Stimulated activated CD4-positive, alpha-beta T cell treated with anti-CD3 and anti-CD28 coated beads, Interleukin-2, amount 100 ng/mL, for 24 hours (primary cell): ENCODE measurements at regions not wholly inside any gene's neighbourhood (a gene's known extent, or its start where the extent isn't known, plus 50 kb on each side); places are given as distances from the start of the nearest gene placed in this dataset.
"Not testable (repeated sequence)": the region's sequence is repeated elsewhere in the genome, so short reads cannot be mapped to it uniquely, and the experiment has no call there.

Source experiments
- DNase-seq, 2 donors: peaks; one replicate each; pipeline ENCODE4 v3.0.0-alpha.2; 2020

GRCh38 chr3:10706740-10707399 lies 109.2 kb upstream of the SLC6A11 start:
- no peak for DNase-seq

GRCh38 chr3:10707400-10708215 lies 108.4 kb upstream of the SLC6A11 start:
- DNase-seq: no peak

- DNase-seq: no peak
Measured at GRCh38 chr3:10708216-10708893, 107.7 kb upstream of the SLC6A11 start.

DNA sequence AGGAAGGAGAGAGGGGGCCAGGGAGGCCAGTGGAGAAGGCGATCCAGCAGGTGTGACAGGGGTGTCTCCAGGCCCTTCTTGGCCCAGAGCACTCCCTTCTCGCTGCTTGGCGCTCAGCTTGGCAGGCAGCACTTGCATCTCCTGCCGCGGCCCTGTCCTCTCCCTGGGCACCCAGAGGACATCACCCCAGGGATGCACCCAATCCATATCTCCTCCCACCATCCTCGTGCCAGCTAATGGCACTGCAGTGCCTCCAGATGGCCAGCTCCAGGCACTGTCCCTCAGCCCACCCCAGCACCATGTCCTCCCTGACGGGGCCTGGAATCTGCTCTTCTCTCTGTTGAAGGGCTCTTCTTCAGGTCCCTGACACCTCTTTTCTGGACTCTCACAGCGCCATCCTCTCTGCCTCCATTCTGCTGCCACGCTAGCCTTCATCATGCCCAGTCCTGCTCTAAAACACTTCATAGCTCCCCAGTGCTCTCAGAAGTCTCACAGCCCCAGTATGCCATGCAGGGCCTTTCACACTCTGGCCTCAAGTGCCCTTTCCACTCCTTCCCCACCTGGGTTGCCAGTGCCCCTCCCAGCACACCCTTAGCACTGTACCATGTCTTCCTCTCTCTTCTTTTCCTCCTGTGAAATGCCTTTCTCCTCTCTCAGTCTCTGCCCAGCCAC lies 106.8 kb upstream of the SLC6A11 start:
- no peak for DNase-seq

- no peak for DNase-seq
Measured at GRCh38 chr3:10712121-10712520, 103.9 kb upstream of the SLC6A11 start.

GRCh38 chr3:10713656-10714055 lies 102.4 kb upstream of the SLC6A11 start:
- DNase-seq: no peak

GRCh38 chr3:10715886-10716285 lies 100.1 kb upstream of the SLC6A11 start:
- no peak for DNase-seq

- DNase-seq: no peak
Measured at GRCh38 chr3:10716964-10717363, 99.1 kb upstream of the SLC6A11 start.

DNA sequence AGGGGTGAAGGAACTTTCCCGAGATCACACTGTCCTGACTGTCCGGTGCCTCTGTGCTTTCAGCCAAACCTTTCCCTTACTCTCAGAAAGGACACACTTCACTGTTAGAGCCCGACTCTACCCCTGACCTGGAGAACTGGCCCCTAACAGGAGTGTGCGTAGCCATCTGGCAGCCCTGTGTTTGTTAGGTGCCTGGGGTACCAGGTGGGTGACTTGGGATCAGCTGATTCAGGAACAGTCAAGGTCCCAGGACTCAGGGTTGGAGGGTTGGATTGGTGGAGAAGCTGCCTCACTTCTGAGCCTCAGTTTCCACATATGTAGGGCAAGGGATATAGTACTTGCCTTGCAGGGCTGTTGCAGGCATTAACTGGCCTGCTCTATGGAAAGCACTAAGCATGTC lies 98.3 kb upstream of the SLC6A11 start:
- DNase-seq: no peak

GRCh38 chr3:10721101-10721500 lies 94.9 kb upstream of the SLC6A11 start:
- DNase-seq: no peak

DNA sequence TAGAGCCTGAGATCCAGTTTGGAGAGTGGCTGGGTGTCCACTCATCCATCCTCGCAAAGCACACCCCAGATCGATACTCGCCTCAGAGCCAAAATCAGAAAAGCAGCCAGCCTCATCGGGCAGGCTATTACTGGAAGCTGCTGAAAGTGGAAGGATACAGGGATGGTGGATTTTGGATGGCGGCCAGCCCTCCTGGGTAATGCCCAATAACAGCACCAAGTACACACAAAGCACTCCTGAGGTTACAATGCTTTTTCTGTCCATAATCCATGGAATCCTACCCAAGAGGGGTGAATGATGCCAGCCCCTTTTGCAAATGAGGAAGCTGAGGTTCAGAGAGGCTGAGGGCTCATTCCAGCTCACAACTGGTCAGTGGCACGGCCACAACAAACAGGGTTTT lies 93.1 kb upstream of the SLC6A11 start:
- no peak for DNase-seq

GRCh38 chr3:10723991-10724390 lies 92.0 kb upstream of the SLC6A11 start:
- DNase-seq: no peak

DNA sequence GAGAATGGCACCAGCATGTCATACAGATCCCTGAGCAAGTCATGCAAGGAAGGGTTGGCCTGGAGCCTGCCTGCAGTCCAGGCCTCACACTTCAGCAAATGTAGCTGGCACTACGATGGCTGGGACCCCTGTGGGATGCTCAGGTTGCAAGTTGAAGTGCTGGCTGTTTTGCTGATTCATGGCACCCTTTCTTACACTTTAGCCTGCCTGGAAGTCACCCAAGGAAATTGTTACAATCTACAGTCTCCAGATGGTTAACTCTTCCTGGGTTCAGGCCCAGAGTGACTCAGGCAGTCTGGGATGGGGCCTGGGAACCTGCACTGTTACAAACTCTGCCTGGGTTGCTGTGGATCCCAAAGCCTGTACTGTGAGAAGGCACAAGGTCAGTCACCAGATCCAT lies 91.0 kb upstream of the SLC6A11 start:
- DNase-seq: no peak

GRCh38 chr3:10725846-10726245 lies 90.2 kb upstream of the SLC6A11 start:
- DNase-seq: no peak

DNA sequence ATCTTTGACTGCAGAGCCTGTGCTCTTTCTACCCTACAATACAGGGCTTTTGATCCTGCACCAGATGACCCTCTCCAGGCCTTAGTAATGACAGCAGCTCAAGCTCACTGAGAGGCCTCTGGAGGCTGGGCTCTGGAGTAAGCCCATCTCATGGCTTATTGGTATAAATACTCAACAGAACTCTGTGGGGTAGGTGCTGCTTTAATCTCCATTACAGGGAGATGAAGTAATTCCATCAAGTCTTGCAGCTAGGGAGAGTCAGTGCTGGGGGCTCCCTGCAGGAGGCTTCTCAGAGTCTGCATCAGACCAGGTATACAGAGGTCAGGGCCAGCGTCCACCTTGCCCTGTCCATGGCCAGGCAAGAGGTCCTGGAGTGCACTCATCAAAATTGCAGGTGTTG lies 89.2 kb upstream of the SLC6A11 start:
- no peak for DNase-seq

DNA sequence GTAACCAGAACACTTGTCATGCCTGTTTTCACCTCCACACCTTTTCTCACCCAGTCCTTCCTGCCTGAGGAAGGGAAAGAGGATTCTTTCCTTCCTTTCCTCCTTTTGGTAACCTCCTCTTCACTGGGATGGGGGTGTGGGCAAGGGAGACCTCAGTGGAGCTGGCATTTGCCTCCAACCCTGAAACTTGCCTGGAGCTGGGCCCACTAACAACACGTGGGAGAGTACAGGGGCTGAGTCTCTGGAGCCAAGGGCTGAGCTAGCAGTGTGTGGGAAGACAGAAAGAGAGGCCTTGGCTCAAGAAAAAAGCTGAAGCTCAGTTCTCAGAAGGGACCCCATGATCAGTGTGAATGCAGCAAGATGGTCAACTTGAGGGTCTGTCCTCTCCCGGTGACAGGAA lies 86.6 kb upstream of the SLC6A11 start:
- DNase-seq: no peak

DNA sequence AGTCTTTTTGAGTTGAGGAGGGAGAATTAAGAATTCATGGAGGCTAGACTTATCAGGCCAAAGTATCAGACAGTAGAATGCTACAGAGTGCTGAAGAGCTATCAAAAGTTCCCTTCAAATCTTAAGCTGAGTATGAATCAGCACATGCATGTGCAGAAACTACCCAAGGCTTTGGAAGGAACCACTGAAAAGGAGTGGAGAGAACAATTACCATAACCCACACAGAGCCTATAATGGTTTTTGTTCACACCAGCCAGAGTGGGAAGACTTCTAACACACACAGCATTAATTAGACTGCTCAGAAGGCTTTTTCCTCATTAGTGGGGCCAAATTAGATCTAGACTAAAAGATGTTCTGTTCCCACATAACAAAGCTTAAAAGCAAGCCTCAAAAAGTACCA lies 83.7 kb upstream of the SLC6A11 start:
- no peak for DNase-seq

- DNase-seq: no peak
Measured at GRCh38 chr3:10733297-10733696, 82.7 kb upstream of the SLC6A11 start.

DNA sequence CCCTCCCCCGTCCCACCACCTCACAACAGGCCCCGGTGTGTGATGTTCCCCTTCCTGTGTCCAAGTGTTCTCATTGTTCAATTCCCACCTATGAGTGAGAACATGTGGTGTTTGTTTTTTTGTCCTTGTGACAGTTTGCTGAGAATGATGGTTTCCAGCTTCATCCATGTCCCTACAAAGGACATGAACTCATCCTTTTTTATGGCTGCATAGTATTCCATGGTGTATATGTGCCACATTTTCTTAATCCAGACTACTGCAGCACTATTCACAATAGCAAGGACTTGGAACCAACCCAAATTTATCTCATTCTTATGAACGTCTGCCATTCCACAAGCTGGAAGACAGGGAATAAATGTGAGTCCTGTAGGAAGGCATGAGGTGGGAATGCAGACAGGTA lies 79.6 kb upstream of the SLC6A11 start:
- DNase-seq: not testable (repeated sequence)

DNA sequence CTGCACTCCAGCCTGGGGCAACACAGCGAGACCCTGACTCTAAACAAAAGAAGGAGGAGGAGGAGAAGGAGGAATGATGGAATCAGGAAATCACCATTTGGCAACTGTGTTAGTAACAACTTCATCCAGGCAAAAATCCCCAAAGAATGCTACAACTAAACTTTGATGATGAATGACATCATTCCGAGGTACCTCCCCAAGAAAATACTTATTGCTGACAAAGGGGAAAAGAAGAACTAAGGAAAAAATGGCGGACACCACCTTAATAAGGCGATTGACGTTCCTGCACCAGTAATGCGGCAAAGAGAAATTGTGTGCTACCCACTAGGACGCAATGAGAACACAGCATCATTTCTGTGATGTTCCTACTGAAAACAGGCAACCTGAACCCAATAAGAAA lies 78.2 kb upstream of the SLC6A11 start:
- DNase-seq: no peak

DNA sequence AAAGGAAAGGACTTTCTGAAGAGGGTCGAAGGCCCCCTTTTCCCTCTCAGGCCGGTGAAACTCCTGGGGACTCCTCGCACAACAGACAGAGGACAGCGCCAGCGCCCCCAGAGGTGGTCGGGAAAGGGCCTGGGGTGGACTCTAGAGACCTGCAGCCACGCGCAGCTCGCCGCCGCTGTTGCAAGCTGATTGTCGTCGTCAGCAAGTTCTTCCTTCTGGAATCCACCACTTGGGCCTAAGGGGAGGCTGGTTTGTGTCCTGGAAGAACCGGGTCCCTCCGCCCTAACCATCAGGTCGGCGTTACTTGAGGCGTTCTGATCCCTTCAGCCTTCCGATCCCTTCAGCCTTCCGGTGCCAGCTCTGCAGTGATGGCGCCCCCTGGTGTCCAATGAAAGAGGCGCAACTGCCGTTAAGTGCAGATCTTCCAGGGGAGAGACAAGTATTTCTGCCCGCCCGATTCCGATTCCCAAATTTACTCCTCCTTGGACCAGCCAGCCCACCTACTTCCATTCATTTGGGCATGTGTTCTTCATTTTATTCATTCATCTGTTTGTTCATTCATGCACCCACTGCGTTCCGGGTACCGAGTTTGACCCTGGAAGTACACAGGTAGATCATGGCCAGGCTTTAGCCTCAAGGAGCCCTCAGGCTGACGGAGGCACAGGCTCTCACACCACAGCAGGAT lies 77.2 kb upstream of the SLC6A11 start:
- peak; percentile 83 to 85 for DNase-seq

DNA sequence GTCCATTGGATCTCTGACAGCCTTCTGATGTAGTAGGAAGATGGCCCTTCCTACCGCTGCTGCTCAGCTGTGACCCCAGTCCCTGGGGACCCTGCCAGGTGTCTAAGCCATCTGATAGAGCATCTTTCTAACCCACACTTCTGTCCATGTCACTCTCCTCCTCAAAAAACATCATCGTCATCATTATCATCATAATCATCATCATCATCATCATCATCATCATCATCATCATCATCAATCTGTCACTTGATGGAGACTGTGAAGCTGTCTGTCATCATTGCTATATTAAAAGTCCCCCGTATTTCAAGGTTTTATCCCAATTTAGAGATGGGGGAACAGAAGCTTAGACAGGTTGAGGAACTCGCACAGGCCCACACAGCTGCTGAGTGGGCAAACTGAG lies 75.1 kb upstream of the SLC6A11 start:
- no peak for DNase-seq
